PC-3 (cell line): ENCODE measurements at regions not wholly inside any gene's neighbourhood (a gene's known extent, or its start where the extent isn't known, plus 50 kb on each side); places are given as distances from the start of the nearest gene placed in this dataset.

ENCODE experiments used
- EZH2 ChIP-seq: fragments of 300-600 bp; sonication (generic); IDR thresholded peaks from one replicate; pipeline ENCODE4 v1.6.1; 2017; ENCODE audit warnings: antibody characterized with exemption, mild to moderate bottlenecking, low read length; ENCODE audit not compliant: unreplicated experiment
- EZH2phosphoT487 ChIP-seq: fragments of 300-600 bp; sonication (generic); IDR thresholded peaks from 2 replicates; pipeline ENCODE4 v1.6.1; 2018; ENCODE audit warnings: mild to moderate bottlenecking, antibody characterized with exemption, low read length, borderline replicate concordance
- TF ChIP-seq, protein P1 (sequence below): fragments of 300-600 bp; sonication (generic); conservative IDR thresholded peaks from 2 replicates; pipeline ENCODE4 v1.5.1; 2017; ENCODE audit warnings: antibody characterized with exemption, low read depth, mild to moderate bottlenecking, low read length

DNA sequence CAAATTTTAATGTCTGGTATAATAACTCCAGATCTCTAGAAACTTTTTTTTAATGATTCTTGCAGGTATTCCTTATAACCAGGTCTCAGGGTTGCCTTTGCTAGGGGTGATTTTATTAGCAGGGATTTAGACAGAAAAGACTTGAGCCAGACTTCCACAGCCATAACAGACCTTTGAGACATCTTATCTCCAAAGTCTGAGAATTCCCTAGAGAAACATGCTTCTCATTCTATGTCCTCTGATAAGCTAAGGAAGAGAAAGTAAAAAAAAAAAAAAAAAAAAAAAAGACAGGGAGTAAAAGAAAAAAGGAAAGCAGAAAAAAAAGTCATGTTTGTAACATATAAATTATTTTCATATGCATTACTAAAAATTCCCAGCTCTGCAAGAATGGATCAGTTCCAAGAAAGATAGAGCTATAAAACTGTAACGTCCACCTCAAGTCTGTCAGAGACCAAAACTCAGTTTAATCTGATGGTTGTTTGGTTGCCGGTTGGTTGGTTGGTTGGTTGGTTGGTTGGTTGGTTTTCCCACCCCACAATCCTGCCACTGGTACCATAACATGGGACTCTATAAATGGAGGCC, 153.8 kb downstream of the COL6A3 start:
- TF ChIP-seq EZH2: no peak
- TF ChIP-seq, protein P1, sequence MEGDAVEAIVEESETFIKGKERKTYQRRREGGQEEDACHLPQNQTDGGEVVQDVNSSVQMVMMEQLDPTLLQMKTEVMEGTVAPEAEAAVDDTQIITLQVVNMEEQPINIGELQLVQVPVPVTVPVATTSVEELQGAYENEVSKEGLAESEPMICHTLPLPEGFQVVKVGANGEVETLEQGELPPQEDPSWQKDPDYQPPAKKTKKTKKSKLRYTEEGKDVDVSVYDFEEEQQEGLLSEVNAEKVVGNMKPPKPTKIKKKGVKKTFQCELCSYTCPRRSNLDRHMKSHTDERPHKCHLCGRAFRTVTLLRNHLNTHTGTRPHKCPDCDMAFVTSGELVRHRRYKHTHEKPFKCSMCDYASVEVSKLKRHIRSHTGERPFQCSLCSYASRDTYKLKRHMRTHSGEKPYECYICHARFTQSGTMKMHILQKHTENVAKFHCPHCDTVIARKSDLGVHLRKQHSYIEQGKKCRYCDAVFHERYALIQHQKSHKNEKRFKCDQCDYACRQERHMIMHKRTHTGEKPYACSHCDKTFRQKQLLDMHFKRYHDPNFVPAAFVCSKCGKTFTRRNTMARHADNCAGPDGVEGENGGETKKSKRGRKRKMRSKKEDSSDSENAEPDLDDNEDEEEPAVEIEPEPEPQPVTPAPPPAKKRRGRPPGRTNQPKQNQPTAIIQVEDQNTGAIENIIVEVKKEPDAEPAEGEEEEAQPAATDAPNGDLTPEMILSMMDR: no peak
- TF ChIP-seq EZH2phosphoT487: no peak
